H1 (cell line): ENCODE measurements at regions not wholly inside any gene's neighbourhood (a gene's known extent, or its start where the extent isn't known, plus 50 kb on each side); places are given as distances from the start of the nearest gene placed in this dataset.

Source experiments
- CTCF ChIA-PET: fragments of 300-600 bp; sonication (Branson Sonifier 250); formaldehyde crosslinking; loops from one replicate; lab custom pipeline; 2021; ENCODE audit not compliant: partially characterized antibody; lab: Charles Lee
- POLR2A ChIA-PET: fragments of 300-600 bp; sonication (Branson Sonifier 250); formaldehyde crosslinking; loops from one replicate; lab custom pipeline; 2021; ENCODE audit warnings: inconsistent platforms; ENCODE audit not compliant: partially characterized antibody; lab: Charles Lee
- DNase-seq, 2 experiments: peaks; one replicate each; pipeline versions ENCODE4 v3.0.0 to v3.0.0-alpha.2; 2010 to 2022; ENCODE audit warnings: low spot score in 2 of 2, low read depth in 1 of 2, mixed read lengths in 1 of 2
- FAIRE-seq: peaks from 2 replicates; lab custom pipeline; 2011; peaks lifted over from hg19 to GRCh38; lab: Jason Lieb, UNC
- H2AFZ ChIP-seq: 2 replicates; pipeline ENCODE4 v1.8.1; 2012; ENCODE audit warnings: low read length, inconsistent platforms
- H2AK5ac ChIP-seq: 2 replicates; pipeline ENCODE4 v1.6.1; 2013; ENCODE audit warnings: low read depth, low read length
- H2BK120ac ChIP-seq: replicated peaks from 2 replicates; pipeline ENCODE3; 2013; ENCODE audit warnings: low read depth, low read length, inconsistent platforms
- H2BK12ac ChIP-seq: 2 replicates; pipeline ENCODE4 v1.6.1; 2013; ENCODE audit warnings: low read depth, low read length
- H2BK15ac ChIP-seq: 2 replicates; pipeline ENCODE4 v1.6.1; 2013; ENCODE audit warnings: low read length
- H2BK20ac ChIP-seq: 2 replicates; pipeline ENCODE4 v1.6.1; 2013; ENCODE audit warnings: low read length
- H2BK5ac ChIP-seq: 2 replicates; pipeline ENCODE4 v1.6.1; 2013; ENCODE audit warnings: low read depth, low read length
- H3K14ac ChIP-seq: 2 replicates; pipeline ENCODE4 v1.6.1; 2013; ENCODE audit warnings: inconsistent platforms; ENCODE audit not compliant: insufficient read length
- H3K18ac ChIP-seq: 2 replicates; pipeline ENCODE4 v1.6.1; 2013; ENCODE audit warnings: low read length; ENCODE audit errors: extremely low read depth
- H3K23ac ChIP-seq: 2 replicates; pipeline ENCODE4 v1.6.1; 2013; ENCODE audit warnings: inconsistent platforms; ENCODE audit not compliant: insufficient read length
- H3K23me2 ChIP-seq: 2 replicates; pipeline ENCODE4 v1.6.1; 2013; ENCODE audit warnings: low read depth, low read length
- H3K27ac ChIP-seq: 2 replicates; pipeline ENCODE4 v1.6.1; 2011; ENCODE audit warnings: low read depth, low read length, inconsistent platforms
- H3K27me3 ChIP-seq, 4 experiments: replicated peaks in 1 of 4; 1 replicate in 1 of 4; 2 replicates in 3 of 4; pipeline versions ENCODE4 v1.6.1 to v1.8.1; 2011 to 2013; ENCODE audit warnings: low read length in 3 of 4, mild to moderate bottlenecking in 3 of 4, inconsistent platforms in 2 of 4, mixed read lengths in 2 of 4, moderate library complexity in 1 of 4; ENCODE audit not compliant: control insufficient read depth in 3 of 4, insufficient read depth in 3 of 4; ENCODE audit errors: extremely low read depth in 1 of 4
- H3K36me3 ChIP-seq, 4 experiments: 2 replicates each; pipeline versions ENCODE4 v1.6.1 to v1.8.1; 2011 to 2013; ENCODE audit warnings: mild to moderate bottlenecking in 4 of 4, low read length in 3 of 4, moderate library complexity in 2 of 4, control low read depth in 1 of 4, inconsistent platforms in 1 of 4; ENCODE audit not compliant: insufficient read depth in 4 of 4, control insufficient read depth in 2 of 4
- H3K4ac ChIP-seq: replicated peaks from 2 replicates; pipeline ENCODE3; 2013; ENCODE audit warnings: low read length, low read depth, mixed read lengths, inconsistent platforms; ENCODE audit not compliant: insufficient read length
- H3K4me1 ChIP-seq, 4 experiments: replicated peaks in 1 of 4; 1 replicate in 1 of 4; 2 replicates in 3 of 4; pipeline versions ENCODE4 v1.6.1 to v1.8.1; 2011 to 2013; ENCODE audit warnings: low read length in 3 of 4, inconsistent platforms in 2 of 4, mixed read lengths in 1 of 4; ENCODE audit not compliant: insufficient read depth in 4 of 4, control insufficient read depth in 3 of 4
- H3K4me2 ChIP-seq, 2 experiments: 2 replicates each; pipeline versions ENCODE4 v1.6.1 to v1.8.1; 2011 to 2013; ENCODE audit warnings: low read depth in 2 of 2, low read length in 2 of 2, control low read depth in 1 of 2, inconsistent platforms in 1 of 2, mild to moderate bottlenecking in 1 of 2; ENCODE audit not compliant: insufficient read depth in 1 of 2
- H3K4me3 ChIP-seq, 4 experiments: fragments of 200-600, 300-600 bp in 1 of 4; sonication (generic), shearing (Covaris generic), sonication (Bioruptor Twin) in 1 of 4; 2 replicates each; pipeline versions ENCODE4 v1.5.1 to v1.8.1; 2011 to 2016; ENCODE audit warnings: low read length in 4 of 4, low read depth in 3 of 4, control low read depth in 2 of 4, inconsistent platforms in 2 of 4, mild to moderate bottlenecking in 2 of 4, mixed read lengths in 1 of 4, moderate library complexity in 1 of 4; ENCODE audit not compliant: insufficient read depth in 2 of 4; ENCODE audit errors: extremely low read depth in 1 of 4
- H3K56ac ChIP-seq: replicated peaks from 2 replicates; pipeline ENCODE3; 2013; ENCODE audit warnings: low read depth, mild to moderate bottlenecking, mixed read lengths, low read length, inconsistent platforms; ENCODE audit not compliant: insufficient read length
- H3K79me1 ChIP-seq: 2 replicates; pipeline ENCODE4 v1.6.1; 2013; ENCODE audit warnings: low read depth, low read length, control low read depth
- H3K79me2 ChIP-seq, 2 experiments: 2 replicates each; pipeline versions ENCODE4 v1.6.1 to v1.8.1; 2012 to 2013; ENCODE audit warnings: low read length in 2 of 2, mild to moderate bottlenecking in 2 of 2, inconsistent platforms in 1 of 2; ENCODE audit not compliant: insufficient read depth in 2 of 2, control insufficient read depth in 1 of 2
- H3K9ac ChIP-seq, 4 experiments: replicated peaks in 1 of 4; 1 replicate in 1 of 4; 2 replicates in 3 of 4; pipeline versions ENCODE4 v1.6.1 to v1.8.1; 2011 to 2013; ENCODE audit warnings: low read depth in 3 of 4, low read length in 3 of 4, control low read depth in 2 of 4, mild to moderate bottlenecking in 2 of 4, moderate library complexity in 2 of 4, inconsistent platforms in 1 of 4; ENCODE audit errors: extremely low read depth in 1 of 4
- H3K9me3 ChIP-seq, 2 experiments: 2 replicates each; pipeline versions ENCODE4 v1.6.1 to v1.8.1; 2012 to 2013; ENCODE audit warnings: mild to moderate bottlenecking in 2 of 2, moderate library complexity in 2 of 2, control low read depth in 1 of 2, inconsistent platforms in 1 of 2, low read depth in 1 of 2, low read length in 1 of 2, mixed read lengths in 1 of 2; ENCODE audit not compliant: insufficient read depth in 2 of 2
- H4K20me1 ChIP-seq, 2 experiments: replicated peaks in 1 of 2; 2 replicates each; pipeline versions ENCODE3 to v1.8.1; 2011 to 2013; ENCODE audit warnings: inconsistent platforms in 2 of 2, low read length in 2 of 2, mild to moderate bottlenecking in 1 of 2; ENCODE audit not compliant: insufficient read depth in 2 of 2, control insufficient read depth in 1 of 2
- H4K5ac ChIP-seq: 2 replicates; pipeline ENCODE4 v1.6.1; 2013; ENCODE audit warnings: low read length, low read depth, mixed read lengths, inconsistent platforms; ENCODE audit not compliant: insufficient read length
- H4K8ac ChIP-seq: 2 replicates; pipeline ENCODE4 v1.8.0; 2013; ENCODE audit warnings: mild to moderate bottlenecking, moderate library complexity, low read length, inconsistent platforms; ENCODE audit not compliant: insufficient read depth; ENCODE audit errors: extremely low read depth
- H4K91ac ChIP-seq: replicated peaks from 2 replicates; pipeline ENCODE3; 2013; ENCODE audit warnings: low read length, mixed read lengths, inconsistent platforms; ENCODE audit not compliant: insufficient read length
- whole genome bisulfite sequencing, 2 experiments: shearing (Covaris generic) in 1 of 2; methylation state at CpG; one replicate each; pipeline versions ENCODE4 v1.1.6 to v1.1.7; 2013 to 2015; ENCODE audit warnings: low lambda C conversion rate in 2 of 2, mixed read lengths in 2 of 2, inconsistent platforms in 1 of 2, low coverage in 1 of 2, missing lambda C conversion rate in 1 of 2; ENCODE audit not compliant: insufficient replicate concordance in 2 of 2, insufficient coverage in 1 of 2, insufficient read length in 1 of 2; ENCODE audit errors: extremely low coverage in 1 of 2, missing lambda C conversion rate in 1 of 2; 5-methylcytosine and 5-hydroxymethylcytosine counted together

DNA sequence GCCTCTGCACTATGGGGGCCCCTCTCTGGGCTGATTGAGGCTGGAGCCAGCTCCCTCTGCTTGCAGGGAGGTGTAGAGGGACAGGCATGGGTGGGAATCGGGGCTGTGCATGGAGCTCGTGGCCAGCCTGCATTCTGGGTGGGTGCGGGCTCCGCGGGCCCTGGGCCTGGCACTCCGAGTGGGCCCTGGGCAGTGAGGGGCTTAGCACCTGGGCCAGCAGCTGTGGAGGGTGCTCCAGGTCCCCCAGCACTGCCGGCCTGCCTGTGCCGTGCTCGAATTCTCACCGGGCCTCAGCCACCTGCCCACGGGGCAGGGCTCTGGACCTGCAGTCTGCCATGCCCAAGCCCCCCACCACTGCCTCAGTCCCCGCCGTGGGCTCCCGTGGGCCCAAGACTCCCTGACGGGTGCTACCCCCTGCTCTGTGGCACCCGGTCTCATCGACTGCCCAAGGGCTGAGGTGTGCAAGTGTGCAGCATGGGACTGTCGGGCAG, 681.2 kb downstream of the PDHA2 start:
- DNase-seq: no peak
- H2AFZ ChIP-seq: no peak overlapping the region
- no peak overlapping the region for H4K8ac ChIP-seq
- no peak overlapping the region for H2BK12ac ChIP-seq
- H3K27ac ChIP-seq: no peak overlapping the region
- no peak overlapping the region for H3K4me2 ChIP-seq
- H4K91ac ChIP-seq: no peak overlapping the region
- H3K9ac ChIP-seq: no peak overlapping the region
- H3K36me3 ChIP-seq: no peaks in the 10 kb centered on the region
- no peak overlapping the region for H2BK15ac ChIP-seq
- H3K4ac ChIP-seq: no peak overlapping the region
- H2BK20ac ChIP-seq: no peak overlapping the region
- no peak for FAIRE-seq
- H4K20me1 ChIP-seq: no peaks in the 10 kb centered on the region
- no peak overlapping the region for H3K4me3 ChIP-seq
- no peak overlapping the region for H2AK5ac ChIP-seq
- no peaks in the 10 kb centered on the region for H3K79me1 ChIP-seq
- no peak overlapping the region for H3K23ac ChIP-seq
- no peaks in the 10 kb centered on the region for H3K23me2 ChIP-seq
- 91% methylated on average over 9 of the region's 18 CpGs; no CpG with 5 or more reads in 1 of the 2 experiments for WGBS, 2 experiments
- no peak overlapping the region for H3K56ac ChIP-seq
- CTCF ChIA-PET: interaction anchor here (0.6 kb wide), 1 partner anchor 1365 kb away, joined by 3 read pairs; no protein-coding TSS in a partner anchor
- no peak overlapping the region for H2BK5ac ChIP-seq
- no peak overlapping the region for H3K14ac ChIP-seq
- no peak overlapping the region for H2BK120ac ChIP-seq
- no peak overlapping the region for H4K5ac ChIP-seq
- peaks cover 0 to 9% of the 10 kb centered on the region in 2 experiments; a peak in 2 of 4 replicates for H3K9me3 ChIP-seq
- no peak overlapping the region for H3K18ac ChIP-seq
- H3K27me3 ChIP-seq: no peaks in the 10 kb centered on the region
- POLR2A ChIA-PET: no interaction called here
- H3K79me2 ChIP-seq: no peaks in the 10 kb centered on the region
- H3K4me1 ChIP-seq: no peaks in the 10 kb centered on the region
